Natural killer cell (primary cell): ENCODE measurements at regions not wholly inside any gene's neighbourhood (a gene's known extent, or its start where the extent isn't known, plus 50 kb on each side); places are given as distances from the start of the nearest gene placed in this dataset.

Experiments used
- ATAC-seq, 3 donors: fragments of 150-1000 bp in 2 of 3; fragments of 200-7000 bp in 1 of 3; cut with Tn5 transposase; 1 replicate in 1 of 3; 2 replicates in 2 of 3; pipeline ENCODE4 v1.10.0; 2021; ENCODE audit warnings: mild to moderate bottlenecking in 2 of 3, moderate library complexity in 2 of 3
- DNase-seq, 2 donors: peaks; one replicate each; pipeline versions ENCODE4 v3.0.0 to v3.0.0-alpha.2; 2013 to 2021; ENCODE audit warnings: mixed read lengths in 1 of 2
- H3K27ac ChIP-seq: one replicate; pipeline ENCODE4 v1.5.1; 2013; ENCODE audit warnings: mild to moderate bottlenecking, low read length
- H3K27me3 ChIP-seq: one replicate; pipeline ENCODE4 v1.6.1; 2013; ENCODE audit warnings: low read length; ENCODE audit not compliant: control insufficient read depth, insufficient read depth
- H3K36me3 ChIP-seq: one replicate; pipeline ENCODE4 v1.6.1; 2013; ENCODE audit warnings: low read length; ENCODE audit not compliant: control insufficient read depth, insufficient read depth
- H3K4me1 ChIP-seq: one replicate; pipeline ENCODE4 v1.6.1; 2013; ENCODE audit warnings: low read length; ENCODE audit not compliant: control insufficient read depth, insufficient read depth
- H3K4me3 ChIP-seq: one replicate; pipeline ENCODE4 v1.5.1; 2013; ENCODE audit warnings: low read length
- H3K9me3 ChIP-seq: one replicate; pipeline ENCODE4 v1.6.1; 2013; ENCODE audit warnings: low read length; ENCODE audit not compliant: control insufficient read depth, insufficient read depth
- H3K27ac Mint-ChIP-seq, 2 donors: one replicate each; pipeline ENCODE4 v1.8.0; 2022; ENCODE audit warnings: mild to moderate bottlenecking in 2 of 2, mixed read lengths in 2 of 2, moderate library complexity in 1 of 2
- H3K27me3 Mint-ChIP-seq, 2 donors: one replicate each; pipeline ENCODE4 v1.8.0; 2022; ENCODE audit warnings: low read depth in 2 of 2, mixed read lengths in 2 of 2
- H3K36me3 Mint-ChIP-seq: one replicate; pipeline ENCODE4 v1.8.0; 2022; ENCODE audit warnings: mixed read lengths
- H3K4me1 Mint-ChIP-seq, 2 donors: one replicate each; pipeline ENCODE4 v1.8.0; 2022; ENCODE audit warnings: mixed read lengths in 2 of 2
- H3K4me3 Mint-ChIP-seq: one replicate; pipeline ENCODE4 v1.8.0; 2022; ENCODE audit warnings: mild to moderate bottlenecking, moderate library complexity, mixed read lengths
- H3K9me3 Mint-ChIP-seq, 2 donors: one replicate each; pipeline ENCODE4 v1.8.0; 2022; ENCODE audit warnings: mixed read lengths in 2 of 2
- WGBS: methylation state at CpG from one replicate; pipeline ENCODE4 v1.1.7; 2013; ENCODE audit warnings: missing lambda C conversion rate; ENCODE audit not compliant: insufficient coverage; 5-methylcytosine and 5-hydroxymethylcytosine counted together
- intact Hi-C: fragments of 100-400 bp; cut with micrococcal nuclease; formaldehyde crosslinking; loops from one replicate; pipeline ENCODE4 v1.14.2; 2022
- TF ChIP-seq, protein P1 (sequence below): fragments of 200-600 bp; IDR thresholded peaks from one replicate; pipeline ENCODE4 v1.8.0; 2022; ENCODE audit warnings: antibody characterized with exemption

DNA sequence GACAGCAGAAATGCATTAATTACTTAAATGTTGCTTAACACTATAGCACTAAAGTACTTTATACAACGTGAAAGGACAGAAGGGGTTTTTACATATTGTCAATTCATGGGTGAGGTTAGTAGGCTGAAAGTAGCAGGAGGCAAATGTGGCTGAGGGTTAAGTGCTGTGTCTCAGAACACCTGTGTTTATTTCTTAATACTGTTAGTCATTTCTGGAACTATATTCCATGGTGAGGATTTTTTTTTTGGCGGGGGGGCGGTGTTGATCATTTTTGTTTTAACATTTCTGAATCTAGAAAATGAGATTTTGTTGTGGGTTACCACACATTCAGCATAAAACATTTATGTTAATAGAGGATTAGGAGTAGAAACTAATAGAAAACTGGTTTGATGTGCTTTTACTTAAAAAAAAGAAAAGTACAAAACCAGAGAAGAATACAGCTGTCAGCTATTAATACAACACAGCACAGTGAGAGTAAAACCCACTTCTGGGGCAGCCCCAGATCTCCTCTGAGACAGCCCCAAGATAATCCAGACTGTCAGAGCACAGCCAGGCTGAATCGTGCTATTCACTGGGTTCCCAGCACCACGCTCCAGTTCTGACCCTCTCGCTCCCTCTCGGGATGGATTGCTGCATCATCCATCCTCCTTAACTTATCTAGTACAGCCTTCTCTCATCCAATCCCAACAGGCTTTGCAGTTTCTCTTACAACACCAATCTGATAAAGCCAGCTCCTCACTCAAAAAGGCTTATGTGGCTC, 307.7 kb downstream of the TUSC7 start:
- DNase-seq, result no peak
- no peaks in the 10 kb centered on the region for H3K27me3 Mint-ChIP-seq
- H3K4me1 Mint-ChIP-seq, result no peaks in the 10 kb centered on the region
- peaks cover 0 to 2% of the 10 kb centered on the region in 2 donors for H3K9me3 Mint-ChIP-seq
- H3K27ac Mint-ChIP-seq, result no peak overlapping the region
- no peaks in the 10 kb centered on the region for H3K36me3 Mint-ChIP-seq
- no peaks in the 10 kb centered on the region for H3K27me3 ChIP-seq
- no peak for ATAC-seq
- no peak overlapping the region for H3K4me3 ChIP-seq
- no peak overlapping the region for H3K27ac ChIP-seq
- no peaks in the 10 kb centered on the region for H3K4me1 ChIP-seq
- no peaks in the 10 kb centered on the region for H3K9me3 ChIP-seq
- intact Hi-C loops, result no loop called here
- 87% methylated on average over 4 of the region's 7 CpGs for WGBS
- no peak overlapping the region for H3K4me3 Mint-ChIP-seq
- no peaks in the 10 kb centered on the region for H3K36me3 ChIP-seq
- TF ChIP-seq, protein P1, sequence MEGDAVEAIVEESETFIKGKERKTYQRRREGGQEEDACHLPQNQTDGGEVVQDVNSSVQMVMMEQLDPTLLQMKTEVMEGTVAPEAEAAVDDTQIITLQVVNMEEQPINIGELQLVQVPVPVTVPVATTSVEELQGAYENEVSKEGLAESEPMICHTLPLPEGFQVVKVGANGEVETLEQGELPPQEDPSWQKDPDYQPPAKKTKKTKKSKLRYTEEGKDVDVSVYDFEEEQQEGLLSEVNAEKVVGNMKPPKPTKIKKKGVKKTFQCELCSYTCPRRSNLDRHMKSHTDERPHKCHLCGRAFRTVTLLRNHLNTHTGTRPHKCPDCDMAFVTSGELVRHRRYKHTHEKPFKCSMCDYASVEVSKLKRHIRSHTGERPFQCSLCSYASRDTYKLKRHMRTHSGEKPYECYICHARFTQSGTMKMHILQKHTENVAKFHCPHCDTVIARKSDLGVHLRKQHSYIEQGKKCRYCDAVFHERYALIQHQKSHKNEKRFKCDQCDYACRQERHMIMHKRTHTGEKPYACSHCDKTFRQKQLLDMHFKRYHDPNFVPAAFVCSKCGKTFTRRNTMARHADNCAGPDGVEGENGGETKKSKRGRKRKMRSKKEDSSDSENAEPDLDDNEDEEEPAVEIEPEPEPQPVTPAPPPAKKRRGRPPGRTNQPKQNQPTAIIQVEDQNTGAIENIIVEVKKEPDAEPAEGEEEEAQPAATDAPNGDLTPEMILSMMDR, result no peak

DNA sequence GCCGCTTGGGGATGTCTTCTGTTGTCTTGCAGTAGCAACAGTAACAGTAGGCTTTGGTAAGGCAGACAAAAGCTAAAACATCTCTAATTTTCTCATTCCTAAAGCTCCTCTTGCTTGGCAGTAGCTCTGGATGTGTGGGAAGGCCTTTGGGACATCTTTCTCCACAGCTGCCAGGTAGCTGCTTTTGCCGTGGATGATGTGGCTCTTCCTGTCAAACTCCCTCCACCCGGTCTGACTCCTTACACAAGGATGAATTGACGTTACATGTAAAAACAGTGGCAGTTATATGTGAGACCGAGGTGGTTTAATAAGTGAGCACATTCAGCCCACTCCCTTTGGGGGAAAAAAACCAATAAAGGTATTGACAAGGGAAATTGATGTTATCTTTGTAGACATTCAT, 309.1 kb downstream of the TUSC7 start:
- H3K9me3 Mint-ChIP-seq, result peaks cover 2 to 3% of the 10 kb centered on the region in 2 donors
- Histone ChIP-seq H3K36me3 (no peaks in the 10 kb centered on the region), H3K4me3 (no peak overlapping the region), H3K4me1 (no peaks in the 10 kb centered on the region), H3K27me3 (no peaks in the 10 kb centered on the region), H3K27ac (no peak overlapping the region), H3K9me3 (no peaks in the 10 kb centered on the region)
- no peaks in the 10 kb centered on the region for H3K4me1 Mint-ChIP-seq
- intact Hi-C loops, result no loop called here
- no peak overlapping the region for H3K4me3 Mint-ChIP-seq
- ATAC-seq, result no peak
- DNase-seq, result no peak
- no peak overlapping the region for H3K27ac Mint-ChIP-seq
- H3K36me3 Mint-ChIP-seq, result no peaks in the 10 kb centered on the region
- whole genome bisulfite sequencing, result 66% methylated on average over 5 of the region's 5 CpGs
- H3K27me3 Mint-ChIP-seq, result no peaks in the 10 kb centered on the region
- TF ChIP-seq, protein P1, result no peak

DNA sequence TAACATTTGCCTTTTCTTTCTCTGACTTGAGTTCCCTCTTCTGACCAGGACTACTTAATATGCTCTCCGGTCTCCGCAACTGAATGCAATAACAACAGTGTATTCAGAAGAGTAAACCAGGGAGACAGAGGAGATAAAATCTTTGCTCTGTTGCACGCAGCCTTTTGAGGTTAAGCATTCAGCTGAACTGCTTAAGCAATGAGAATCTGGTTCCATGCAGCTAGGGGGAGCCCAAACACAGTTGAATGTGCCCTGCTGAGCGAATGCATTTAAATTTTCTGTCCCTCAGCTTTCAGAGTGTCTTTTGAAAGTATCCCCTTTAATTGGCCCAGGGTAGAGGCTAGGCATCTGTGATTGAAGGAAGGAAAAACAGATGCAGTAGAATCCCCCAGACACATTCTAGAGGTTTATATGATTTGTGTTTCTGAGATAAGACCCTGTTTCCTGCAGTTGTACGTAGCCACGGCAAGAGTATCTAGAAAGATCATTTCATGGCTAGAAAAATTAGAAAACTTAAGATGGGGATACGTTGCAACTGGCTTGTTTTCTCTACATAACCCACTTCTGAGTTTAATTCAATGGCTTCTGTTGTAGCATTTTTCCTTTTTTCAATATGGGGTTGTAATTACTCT, 309.6 kb downstream of the TUSC7 start:
- Histone ChIP-seq H3K27me3 (no peaks in the 10 kb centered on the region), H3K27ac (no peak overlapping the region)
- ATAC-seq, result peak in 1 of 3 donors; percentile 38

More for the DNA sequence above, 309.6 kb downstream of the TUSC7 start:
- H3K4me3 Mint-ChIP-seq, result no peak overlapping the region
- Histone ChIP-seq H3K4me3 (no peak overlapping the region), H3K36me3 (no peaks in the 10 kb centered on the region), H3K9me3 (no peaks in the 10 kb centered on the region), H3K4me1 (no peaks in the 10 kb centered on the region)
- H3K27ac Mint-ChIP-seq, result no peak overlapping the region
- TF ChIP-seq, protein P1, result no peak
- peaks cover 2 to 6% of the 10 kb centered on the region in 2 donors for H3K9me3 Mint-ChIP-seq
- H3K4me1 Mint-ChIP-seq, result no peaks in the 10 kb centered on the region
- WGBS, result 14% methylated on average over 6 of the region's 7 CpGs
- no peaks in the 10 kb centered on the region for H3K27me3 Mint-ChIP-seq
- intact Hi-C loops, result no loop called here
- peak in 1 of 2 donors; percentile 7 for DNase-seq
- H3K36me3 Mint-ChIP-seq, result no peaks in the 10 kb centered on the region
